Activated T-cell treated with anti-CD3 and anti-CD28 coated beads, Interleukin-2, amount 50 U/mL, for 72 hours (primary cell): ENCODE measurements at regions not wholly inside any gene's neighbourhood (a gene's known extent, or its start where the extent isn't known, plus 50 kb on each side); places are given as distances from the start of the nearest gene placed in this dataset.
A peak's percentile ranks its signal among the peaks of the same experiment; 100 is the strongest.

ENCODE experiments used
- ATAC-seq, 2 donors: fragments of 150-1000 bp; cut with Tn5 transposase; replicated peaks in 1 of 2; 2 replicates each; pipeline ENCODE4 v1.10.0; 2021; ENCODE audit warnings: moderate library complexity in 2 of 2, mild to moderate bottlenecking in 1 of 2
- DNase-seq, 2 donors: peaks; one replicate each; pipeline ENCODE4 v3.0.0; 2021 to 2022; ENCODE audit warnings: mixed read lengths in 1 of 2
- H3K27ac Mint-ChIP-seq: one replicate; pipeline ENCODE4 v1.8.0; 2022; ENCODE audit warnings: mild to moderate bottlenecking, moderate library complexity, mixed read lengths
- H3K27me3 Mint-ChIP-seq: one replicate; pipeline ENCODE4 v1.8.0; 2022; ENCODE audit warnings: low read depth, mixed read lengths
- H3K36me3 Mint-ChIP-seq, 2 donors: one replicate each; pipeline ENCODE4 v1.8.0; 2022; ENCODE audit warnings: mixed read lengths in 2 of 2, mild to moderate bottlenecking in 1 of 2; ENCODE audit not compliant: insufficient read depth in 2 of 2
- H3K4me1 Mint-ChIP-seq: one replicate; pipeline ENCODE4 v1.8.0; 2022; ENCODE audit warnings: low read depth, mixed read lengths
- H3K4me3 Mint-ChIP-seq, 2 donors: one replicate each; pipeline ENCODE4 v1.8.0; 2022; ENCODE audit warnings: mild to moderate bottlenecking in 2 of 2, mixed read lengths in 2 of 2, moderate library complexity in 2 of 2
- H3K9me3 Mint-ChIP-seq, 2 donors: one replicate each; pipeline ENCODE4 v1.8.0; 2022; ENCODE audit warnings: mixed read lengths in 2 of 2

GRCh38 chr10:26378861-26379294, 59.3 kb upstream of the APBB1IP start:
- Mint-ChIP-seq H3K4me3 (no peak overlapping the region), H3K36me3 (no peaks in the 10 kb centered on the region), H3K27me3 (no peaks in the 10 kb centered on the region), H3K9me3 (peaks cover 2 to 6% of the 10 kb centered on the region in 2 donors), H3K27ac (no peak overlapping the region), H3K4me1 (no peaks in the 10 kb centered on the region)
- no peak for DNase-seq
- no peak for ATAC-seq

GRCh38 chr10:26380815-26381214, 57.3 kb upstream of the APBB1IP start:
- peaks cover 0 to 6% of the 10 kb centered on the region in 2 donors for H3K9me3 Mint-ChIP-seq
- no peak for ATAC-seq
- no peaks in the 10 kb centered on the region for H3K36me3 Mint-ChIP-seq
- H3K27ac Mint-ChIP-seq = no peak overlapping the region
- no peak overlapping the region for H3K4me3 Mint-ChIP-seq
- DNase-seq = no peak
- no peaks in the 10 kb centered on the region for H3K27me3 Mint-ChIP-seq
- no peaks in the 10 kb centered on the region for H3K4me1 Mint-ChIP-seq

DNA sequence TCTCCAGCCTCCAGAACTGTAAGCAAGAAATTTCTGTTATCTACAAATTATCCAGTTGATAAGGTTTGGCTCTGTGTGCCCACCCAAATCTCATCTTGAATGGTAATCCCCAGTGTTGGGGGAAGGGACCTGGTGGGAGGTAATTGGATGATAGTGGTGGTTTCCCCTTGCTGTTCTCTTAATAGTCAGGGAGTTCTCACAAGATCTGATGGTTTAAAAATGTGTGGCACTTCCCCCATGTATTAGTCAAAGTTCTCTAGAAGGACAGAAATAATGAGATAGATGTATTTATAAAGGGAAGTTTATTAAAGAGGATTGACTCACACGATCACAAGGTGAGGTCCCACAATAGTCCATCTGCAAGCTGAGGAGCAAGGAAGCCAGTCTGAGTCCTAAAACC, 56.2 kb upstream of the APBB1IP start:
- Mint-ChIP-seq H3K4me1 (peaks cover 6% of the 10 kb centered on the region), H3K36me3 (no peaks in the 10 kb centered on the region), H3K9me3 (peaks cover 0 to 6% of the 10 kb centered on the region in 2 donors), H3K4me3 (no peak overlapping the region), H3K27ac (no peak overlapping the region), H3K27me3 (no peaks in the 10 kb centered on the region)
- ATAC-seq = no peak
- DNase-seq = no peak

GRCh38 chr10:26384600-26384999, 53.5 kb upstream of the APBB1IP start:
- Mint-ChIP-seq H3K9me3 (peaks cover 2 to 8% of the 10 kb centered on the region in 2 donors), H3K27me3 (no peaks in the 10 kb centered on the region), H3K36me3 (peaks cover 1 to 2% of the 10 kb centered on the region in 2 donors), H3K27ac (no peak overlapping the region), H3K4me1 (peaks cover 10% of the 10 kb centered on the region), H3K4me3 (no peak overlapping the region)
- ATAC-seq (no peak), DNase-seq (no peak)

GRCh38 chr10:26385443-26385842, 52.7 kb upstream of the APBB1IP start:
- DNase-seq = no peak
- H3K4me3 Mint-ChIP-seq = no peak overlapping the region
- peaks cover 10% of the 10 kb centered on the region for H3K4me1 Mint-ChIP-seq
- no peak for ATAC-seq
- peaks cover 2 to 9% of the 10 kb centered on the region in 2 donors for H3K9me3 Mint-ChIP-seq
- H3K27ac Mint-ChIP-seq = no peak overlapping the region
- peaks cover 5% of the 10 kb centered on the region for H3K27me3 Mint-ChIP-seq
- peaks cover 2 to 6% of the 10 kb centered on the region in 2 donors for H3K36me3 Mint-ChIP-seq

DNA sequence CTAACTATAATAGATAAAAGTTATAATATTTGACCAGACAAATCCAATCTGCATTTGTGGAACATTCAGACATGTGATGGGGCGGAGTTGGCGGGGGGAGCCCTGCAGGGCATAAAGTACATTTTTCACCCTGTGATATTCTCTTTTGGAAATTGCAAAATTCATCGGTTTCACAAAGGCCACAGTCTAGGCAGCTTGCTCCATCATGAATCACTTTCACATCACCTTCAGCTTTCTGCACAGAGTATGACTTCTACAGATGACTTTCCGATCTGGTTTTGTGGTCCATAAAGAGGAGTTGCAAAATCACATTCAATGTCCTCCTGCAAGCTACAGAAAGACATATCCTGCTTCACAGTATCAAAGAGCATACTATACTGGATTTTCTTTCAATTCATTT, 51.4 kb upstream of the APBB1IP start:
- DNase-seq = no peak
- Mint-ChIP-seq H3K27me3 (peaks cover 6% of the 10 kb centered on the region), H3K27ac (no peak overlapping the region), H3K9me3 (peaks cover 2 to 9% of the 10 kb centered on the region in 2 donors), H3K36me3 (peaks cover 2 to 6% of the 10 kb centered on the region in 2 donors), H3K4me1 (peaks cover 13% of the 10 kb centered on the region), H3K4me3 (no peak overlapping the region)
- peak; percentile 66 to 74 for ATAC-seq
